ENCODE measurements at regions not wholly inside any gene's neighbourhood (a gene's known extent, or its start where the extent isn't known, plus 50 kb on each side); places are given as distances from the start of the nearest gene placed in this dataset.

DNA sequence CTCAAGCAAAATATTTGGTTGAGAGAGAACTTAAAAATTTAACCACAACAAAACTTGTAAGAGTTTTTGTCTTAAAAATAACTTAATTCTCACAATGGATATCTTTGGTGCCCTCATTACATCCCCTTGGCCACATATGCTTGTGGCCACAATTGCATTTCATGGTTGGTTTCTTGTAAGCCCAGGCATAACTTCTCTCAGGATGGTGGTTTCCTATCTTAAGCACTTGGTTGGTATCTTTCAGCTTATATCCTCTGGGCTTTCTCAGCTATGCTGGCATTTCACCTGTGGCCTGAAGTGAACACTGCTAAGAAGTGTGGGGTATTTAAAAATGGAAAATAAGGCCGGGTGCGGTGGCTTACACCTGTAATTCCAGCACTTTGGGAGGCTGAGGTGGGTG lies 212.4 kb upstream of the MEF2C start:
- no peak for TF ChIP-seq EZH2 (IDR thresholded peaks at IDR 0.05; ENCODE audit: borderline replicate concordance)
- TF ChIP-seq, protein P1, sequence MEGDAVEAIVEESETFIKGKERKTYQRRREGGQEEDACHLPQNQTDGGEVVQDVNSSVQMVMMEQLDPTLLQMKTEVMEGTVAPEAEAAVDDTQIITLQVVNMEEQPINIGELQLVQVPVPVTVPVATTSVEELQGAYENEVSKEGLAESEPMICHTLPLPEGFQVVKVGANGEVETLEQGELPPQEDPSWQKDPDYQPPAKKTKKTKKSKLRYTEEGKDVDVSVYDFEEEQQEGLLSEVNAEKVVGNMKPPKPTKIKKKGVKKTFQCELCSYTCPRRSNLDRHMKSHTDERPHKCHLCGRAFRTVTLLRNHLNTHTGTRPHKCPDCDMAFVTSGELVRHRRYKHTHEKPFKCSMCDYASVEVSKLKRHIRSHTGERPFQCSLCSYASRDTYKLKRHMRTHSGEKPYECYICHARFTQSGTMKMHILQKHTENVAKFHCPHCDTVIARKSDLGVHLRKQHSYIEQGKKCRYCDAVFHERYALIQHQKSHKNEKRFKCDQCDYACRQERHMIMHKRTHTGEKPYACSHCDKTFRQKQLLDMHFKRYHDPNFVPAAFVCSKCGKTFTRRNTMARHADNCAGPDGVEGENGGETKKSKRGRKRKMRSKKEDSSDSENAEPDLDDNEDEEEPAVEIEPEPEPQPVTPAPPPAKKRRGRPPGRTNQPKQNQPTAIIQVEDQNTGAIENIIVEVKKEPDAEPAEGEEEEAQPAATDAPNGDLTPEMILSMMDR (IDR thresholded peaks at IDR 0.05; ENCODE audit: poor library complexity): no peak
